Loucy (cell line): ENCODE measurements at regions not wholly inside any gene's neighbourhood (a gene's known extent, or its start where the extent isn't known, plus 50 kb on each side); places are given as distances from the start of the nearest gene placed in this dataset.
A peak's percentile ranks its signal among the peaks of the same experiment; 100 is the strongest.

ENCODE experiments used
- H2AFZ ChIP-seq: fragments of 200-600 bp; sonication (generic); 2 replicates; pipeline ENCODE4 v1.6.0; 2016; ENCODE audit warnings: antibody characterized with exemption, mild to moderate bottlenecking, low read length, moderate library complexity
- H3F3A ChIP-seq: fragments of 200-600 bp; 2 replicates; pipeline ENCODE4 v1.6.0; 2016; ENCODE audit warnings: antibody characterized with exemption, low read depth, mild to moderate bottlenecking
- H3K27me3 ChIP-seq: fragments of 200-600 bp; sonication (generic); 2 replicates; pipeline ENCODE4 v1.6.1; 2014; ENCODE audit warnings: low read length, mild to moderate bottlenecking; ENCODE audit not compliant: insufficient read depth, poor library complexity, severe bottlenecking
- H3K36me3 ChIP-seq: fragments of 200-600 bp; sonication (generic); 2 replicates; pipeline ENCODE4 v1.6.1; 2016; ENCODE audit warnings: low read length; ENCODE audit not compliant: insufficient read depth
- H3K4me1 ChIP-seq: fragments of 200-600 bp; sonication (generic); 2 replicates; pipeline ENCODE4 v1.5.1; 2014; ENCODE audit warnings: low read length, mild to moderate bottlenecking; ENCODE audit not compliant: insufficient read depth, poor library complexity, severe bottlenecking
- H3K4me2 ChIP-seq: fragments of 200-600 bp; sonication (generic); 2 replicates; pipeline ENCODE4 v1.6.0; 2014; ENCODE audit warnings: antibody characterized with exemption, low read length, low read depth, mild to moderate bottlenecking; ENCODE audit not compliant: poor library complexity, severe bottlenecking
- H3K4me3 ChIP-seq: fragments of 200-600 bp; sonication (generic); 2 replicates; pipeline ENCODE4 v1.5.1; 2014; ENCODE audit warnings: low read length, mild to moderate bottlenecking, mixed read lengths; ENCODE audit not compliant: poor library complexity, severe bottlenecking
- H3K79me2 ChIP-seq: fragments of 200-600 bp; sonication (generic); 2 replicates; pipeline ENCODE4 v1.6.1; 2014; ENCODE audit warnings: low read length; ENCODE audit not compliant: insufficient read depth
- H3K9ac ChIP-seq: fragments of 200-600 bp; sonication (generic); 2 replicates; pipeline ENCODE4 v1.6.0; 2014; ENCODE audit warnings: mild to moderate bottlenecking, low read depth, low read length, moderate library complexity; ENCODE audit not compliant: poor library complexity, severe bottlenecking
- H3K9me2 ChIP-seq: fragments of 200-600 bp; sonication (generic); replicated peaks from 2 replicates; pipeline ENCODE4 v1.6.1; 2016; ENCODE audit warnings: low read depth, low read length, mixed read lengths
- H3K9me3 ChIP-seq: fragments of 200-600 bp; sonication (generic); 2 replicates; pipeline ENCODE4 v1.6.1; 2014; ENCODE audit warnings: mild to moderate bottlenecking, antibody characterized with exemption, low read length, low read depth; ENCODE audit not compliant: insufficient read depth
- H4K20me1 ChIP-seq: fragments of 200-600 bp; sonication (generic); 2 replicates; pipeline ENCODE4 v1.6.0; 2014; ENCODE audit warnings: antibody characterized with exemption, low read length, mild to moderate bottlenecking; ENCODE audit not compliant: insufficient read depth, poor library complexity, severe bottlenecking
- EZH2phosphoT487 ChIP-seq: fragments of 200-600 bp; IDR thresholded peaks from 2 replicates; pipeline ENCODE4 v1.6.1; 2018; ENCODE audit warnings: antibody characterized with exemption, mild to moderate bottlenecking, moderate library complexity, borderline replicate concordance
- TF ChIP-seq, protein P1 (sequence below): fragments of 200-600 bp; sonication (generic); conservative IDR thresholded peaks from 2 replicates; pipeline ENCODE4 v1.5.1; 2014; ENCODE audit warnings: mild to moderate bottlenecking, antibody characterized with exemption, low read length

DNA sequence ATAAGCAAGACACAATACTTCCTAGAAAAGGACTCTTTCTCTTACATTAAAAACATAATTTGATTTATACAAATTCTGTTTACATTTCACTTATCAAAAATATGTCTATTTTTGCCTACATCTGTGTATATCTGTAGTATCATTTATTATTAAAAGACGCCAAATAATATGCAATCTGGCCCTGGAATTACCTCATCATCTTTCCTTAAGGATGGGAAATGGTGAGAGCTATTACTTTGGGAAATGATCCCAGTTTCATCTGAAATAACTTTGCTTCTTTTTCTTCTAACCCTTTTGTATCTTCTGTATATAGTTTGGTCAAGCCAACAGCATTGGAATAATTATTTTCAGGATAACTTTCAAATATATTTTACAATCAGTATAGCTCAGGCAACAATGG, 85.0 kb downstream of the FAS start:
- H3K27me3 ChIP-seq: no peaks in the 10 kb centered on the region
- H3K79me2 ChIP-seq: no peaks in the 10 kb centered on the region
- H3F3A ChIP-seq: no peaks in the 10 kb centered on the region
- H3K4me3 ChIP-seq: no peak overlapping the region
- H3K9ac ChIP-seq: no peak overlapping the region
- no peak overlapping the region for H3K4me2 ChIP-seq
- H3K9me2 ChIP-seq: no peaks in the 10 kb centered on the region
- H3K4me1 ChIP-seq: peaks cover 10% of the 10 kb centered on the region
- H2AFZ ChIP-seq: no peak overlapping the region
- no peaks in the 10 kb centered on the region for H3K36me3 ChIP-seq
- no peaks in the 10 kb centered on the region for H3K9me3 ChIP-seq
- no peaks in the 10 kb centered on the region for H4K20me1 ChIP-seq
- TF ChIP-seq, protein P1, sequence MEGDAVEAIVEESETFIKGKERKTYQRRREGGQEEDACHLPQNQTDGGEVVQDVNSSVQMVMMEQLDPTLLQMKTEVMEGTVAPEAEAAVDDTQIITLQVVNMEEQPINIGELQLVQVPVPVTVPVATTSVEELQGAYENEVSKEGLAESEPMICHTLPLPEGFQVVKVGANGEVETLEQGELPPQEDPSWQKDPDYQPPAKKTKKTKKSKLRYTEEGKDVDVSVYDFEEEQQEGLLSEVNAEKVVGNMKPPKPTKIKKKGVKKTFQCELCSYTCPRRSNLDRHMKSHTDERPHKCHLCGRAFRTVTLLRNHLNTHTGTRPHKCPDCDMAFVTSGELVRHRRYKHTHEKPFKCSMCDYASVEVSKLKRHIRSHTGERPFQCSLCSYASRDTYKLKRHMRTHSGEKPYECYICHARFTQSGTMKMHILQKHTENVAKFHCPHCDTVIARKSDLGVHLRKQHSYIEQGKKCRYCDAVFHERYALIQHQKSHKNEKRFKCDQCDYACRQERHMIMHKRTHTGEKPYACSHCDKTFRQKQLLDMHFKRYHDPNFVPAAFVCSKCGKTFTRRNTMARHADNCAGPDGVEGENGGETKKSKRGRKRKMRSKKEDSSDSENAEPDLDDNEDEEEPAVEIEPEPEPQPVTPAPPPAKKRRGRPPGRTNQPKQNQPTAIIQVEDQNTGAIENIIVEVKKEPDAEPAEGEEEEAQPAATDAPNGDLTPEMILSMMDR: no peak
- no peak for TF ChIP-seq EZH2phosphoT487

DNA sequence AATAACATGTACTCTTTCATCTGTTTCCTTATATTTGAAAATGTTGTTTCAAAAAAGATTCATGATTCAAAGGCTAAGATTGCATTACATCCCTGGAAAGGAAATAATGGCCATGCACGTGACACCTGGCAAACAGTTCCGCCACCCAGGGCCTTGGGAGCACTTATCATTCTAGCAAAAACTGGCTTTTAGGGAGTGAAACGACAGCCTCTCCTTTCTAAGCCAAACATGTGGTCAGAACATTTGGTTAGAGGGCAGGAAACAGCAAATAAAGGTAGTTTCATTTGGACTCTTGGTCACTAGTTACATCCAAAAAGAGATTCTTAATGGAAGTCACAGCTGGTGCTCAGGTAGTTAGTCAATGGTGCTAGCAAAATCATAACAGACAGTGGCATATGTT, 83.5 kb downstream of the FAS start:
- Histone ChIP-seq H3F3A (no peaks in the 10 kb centered on the region), H3K4me3 (no peak overlapping the region), H3K9me3 (no peaks in the 10 kb centered on the region), H3K9me2 (no peaks in the 10 kb centered on the region), H4K20me1 (no peaks in the 10 kb centered on the region), H3K36me3 (no peaks in the 10 kb centered on the region), H2AFZ (0 out of 2 replicates have a peak overlapping the region, but pooled peaks have one; percentile 35), H3K79me2 (no peaks in the 10 kb centered on the region), H3K4me1 (no peaks in the 10 kb centered on the region), H3K9ac (no peak overlapping the region), H3K4me2 (no peak overlapping the region), H3K27me3 (no peaks in the 10 kb centered on the region)
- TF ChIP-seq EZH2phosphoT487: no peak
- TF ChIP-seq, protein P1: no peak

DNA sequence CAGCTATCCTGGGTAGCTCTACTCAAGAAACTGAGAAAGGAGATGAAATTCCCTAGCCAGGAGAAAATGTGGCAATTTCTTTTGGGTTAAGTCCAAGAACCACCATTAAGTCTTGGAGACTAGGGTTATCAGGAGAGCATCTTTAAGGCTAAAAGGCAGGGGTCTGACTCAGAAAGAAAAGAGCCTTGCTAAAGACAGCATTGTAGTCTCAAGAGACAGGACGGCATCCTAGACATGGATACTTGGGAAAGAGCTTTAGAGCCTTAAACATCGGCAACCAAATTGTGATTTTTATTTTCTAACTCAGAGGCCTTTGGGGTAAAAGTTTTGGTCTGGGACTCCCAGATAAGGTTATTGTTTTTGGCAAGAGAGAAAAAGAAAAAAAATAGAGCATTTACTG, 83.1 kb downstream of the FAS start:
- Histone ChIP-seq H3K9me3 (no peaks in the 10 kb centered on the region), H3K79me2 (no peaks in the 10 kb centered on the region), H3K4me2 (no peak overlapping the region), H3K9me2 (no peaks in the 10 kb centered on the region), H3F3A (no peaks in the 10 kb centered on the region), H3K27me3 (no peaks in the 10 kb centered on the region), H3K4me1 (no peaks in the 10 kb centered on the region), H4K20me1 (no peaks in the 10 kb centered on the region), H3K4me3 (no peak overlapping the region), H2AFZ (0 out of 2 replicates have a peak overlapping the region, but pooled peaks have one; percentile 35), H3K9ac (no peak overlapping the region), H3K36me3 (no peaks in the 10 kb centered on the region)
- no peak for TF ChIP-seq EZH2phosphoT487
- TF ChIP-seq, protein P1: no peak
